Testis (tissue), 2 donors: ENCODE measurements at regions not wholly inside any gene's neighbourhood (a gene's known extent, or its start where the extent isn't known, plus 50 kb on each side); places are given as distances from the start of the nearest gene placed in this dataset.

Experiments used
- CTCF ChIP-seq, 3 experiments: fragments of 450-650 bp in 2 of 3; fragments of 200-600 bp in 1 of 3; sonication (generic) in 1 of 3; IDR thresholded peaks; one replicate each; pipeline ENCODE4 v1.5.1; 2016 to 2019; ENCODE audit warnings: antibody characterized with exemption in 3 of 3, mild to moderate bottlenecking in 2 of 3, moderate library complexity in 1 of 3
- POLR2A ChIP-seq: fragments of 450-650 bp; IDR thresholded peaks from one replicate; pipeline ENCODE4 v1.6.1; 2017; ENCODE audit warnings: antibody characterized with exemption, mild to moderate bottlenecking, moderate library complexity

GRCh38 chr4:120144041-120144440 is 77.4 kb upstream of the MAD2L1 start:
- TF ChIP-seq POLR2A (no peak), CTCF (IDR thresholded peaks at IDR 0.05) (no peak)
